Fibroblast of skin of left quadriceps (primary cell): ENCODE measurements at regions not wholly inside any gene's neighbourhood (a gene's known extent, or its start where the extent isn't known, plus 50 kb on each side); places are given as distances from the start of the nearest gene placed in this dataset.

Source experiments
- DNase-seq, 2 experiments: peaks; one replicate each; pipeline ENCODE4 v3.0.0-alpha.2; 2013; ENCODE audit warnings: low read depth in 2 of 2

GRCh38 chr16:86865851-86866662 is 287.7 kb downstream of the FOXL1 start:
- no peak for DNase-seq

GRCh38 chr16:86866986-86867722 is 288.8 kb downstream of the FOXL1 start:
- no peak for DNase-seq

DNA sequence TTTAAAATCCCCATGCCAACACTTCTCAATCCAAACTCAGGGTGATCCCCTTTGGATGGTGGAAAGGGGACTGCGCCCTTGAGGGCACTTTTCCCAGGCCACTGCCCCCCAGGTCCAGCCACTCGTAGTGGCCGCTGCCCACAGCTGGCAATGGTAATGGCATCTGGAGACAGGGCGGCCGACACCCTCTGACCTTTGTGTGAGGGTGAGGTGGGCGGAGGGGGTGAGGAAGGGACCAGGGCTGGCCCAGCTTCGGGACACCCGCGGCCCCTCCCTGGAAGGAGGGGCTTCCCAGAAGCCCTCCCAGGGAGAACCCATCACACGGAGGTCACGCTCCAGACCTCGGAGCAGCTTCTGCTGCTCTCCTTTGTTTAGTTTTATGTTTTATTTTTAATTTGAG is 289.7 kb downstream of the FOXL1 start:
- no peak for DNase-seq

GRCh38 chr16:86868786-86869185 is 290.4 kb downstream of the FOXL1 start:
- no peak for DNase-seq

GRCh38 chr16:86869288-86870022 is 291.1 kb downstream of the FOXL1 start:
- no peak for DNase-seq

GRCh38 chr16:86870380-86870779 is 292.0 kb downstream of the FOXL1 start:
- DNase-seq: no peak

- no peak for DNase-seq
Measured at GRCh38 chr16:86872131-86872530, 293.8 kb downstream of the FOXL1 start.

- DNase-seq: no peak
Measured at GRCh38 chr16:86872833-86873232, 294.5 kb downstream of the FOXL1 start.

DNA sequence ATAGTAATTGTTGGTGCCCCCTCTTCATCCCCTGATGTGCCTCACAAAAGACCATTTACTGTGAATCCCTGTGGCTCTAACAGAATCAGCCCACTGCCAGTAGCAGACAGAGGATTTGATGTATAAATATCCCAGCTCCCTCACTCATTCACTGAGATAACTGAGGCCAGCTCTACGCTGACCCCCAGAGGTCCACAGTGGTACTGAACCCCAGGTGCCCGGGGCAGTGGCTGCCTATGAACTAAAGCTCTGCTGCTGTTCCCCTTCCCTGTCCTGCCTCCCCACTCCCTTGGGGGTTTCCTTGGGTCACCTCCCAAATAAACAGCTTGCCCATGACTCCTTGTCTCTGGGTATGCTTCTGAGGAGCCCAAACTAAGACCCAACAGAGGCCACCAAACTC is 295.8 kb downstream of the FOXL1 start:
- DNase-seq: no peak

- DNase-seq: no peak
Measured at GRCh38 chr16:86876499-86876898, 298.1 kb downstream of the FOXL1 start.

DNA sequence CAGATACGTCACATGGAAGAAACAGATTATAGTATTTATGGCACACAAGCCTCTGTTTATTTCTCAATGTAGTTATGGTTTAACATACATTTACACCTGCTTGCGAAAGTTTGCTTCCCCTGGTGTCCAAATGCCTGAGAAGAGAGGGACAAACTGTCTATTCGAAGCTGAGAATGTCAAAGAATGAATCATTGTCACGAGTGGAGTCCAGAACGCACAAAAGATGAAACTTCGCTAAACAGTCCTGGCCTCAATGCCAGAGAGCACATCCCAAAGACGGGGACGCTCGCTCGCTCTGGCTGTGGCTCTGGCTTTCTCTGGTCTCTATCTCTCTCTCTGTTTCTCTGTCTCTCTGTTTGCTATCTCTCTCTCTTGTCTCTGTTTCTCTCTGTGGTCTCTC is 298.8 kb downstream of the FOXL1 start:
- no peak for DNase-seq

- DNase-seq: no peak
Measured at GRCh38 chr16:86877835-86878234, 299.5 kb downstream of the FOXL1 start.

DNA sequence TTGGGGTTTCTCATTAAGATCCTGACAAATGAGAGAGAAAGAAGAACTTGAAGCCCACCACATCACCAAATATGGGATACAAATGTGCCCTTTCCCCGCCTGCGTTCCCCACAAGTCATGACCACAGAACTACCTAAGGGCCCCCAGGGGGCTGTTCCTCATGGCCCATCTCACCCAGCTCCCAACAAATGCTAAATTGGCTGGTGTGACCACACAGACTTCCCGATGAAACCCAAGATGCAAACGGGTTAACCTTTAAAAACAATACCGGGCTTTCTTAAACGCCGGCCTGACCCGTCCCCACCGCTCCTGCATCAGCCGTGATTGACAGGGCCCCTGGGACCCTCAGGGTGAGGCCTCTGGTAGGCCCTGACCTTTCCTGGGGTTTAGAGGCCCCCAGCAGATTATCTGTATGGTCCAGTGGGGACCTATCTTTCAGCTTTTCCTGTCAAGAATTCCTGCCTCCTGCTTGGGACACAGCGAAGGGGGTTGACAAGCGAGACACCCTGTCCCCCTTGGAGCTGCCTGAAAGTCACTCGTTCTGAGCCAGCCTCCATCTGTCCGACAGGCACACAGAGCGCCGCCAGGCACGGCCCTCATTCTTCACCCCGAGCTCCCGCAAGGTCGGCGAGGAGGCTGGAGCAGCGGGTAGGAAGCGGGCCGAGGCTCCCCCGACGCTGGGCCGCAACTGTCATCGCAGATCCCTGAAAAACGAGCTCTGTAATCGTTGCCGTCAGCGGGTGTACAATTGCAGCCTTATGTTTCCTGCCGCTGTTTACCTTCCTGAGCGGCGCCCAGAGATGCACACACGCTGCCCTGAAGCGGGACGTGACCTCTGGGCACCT is 300.1 kb downstream of the FOXL1 start:
- DNase-seq: no peak

DNA sequence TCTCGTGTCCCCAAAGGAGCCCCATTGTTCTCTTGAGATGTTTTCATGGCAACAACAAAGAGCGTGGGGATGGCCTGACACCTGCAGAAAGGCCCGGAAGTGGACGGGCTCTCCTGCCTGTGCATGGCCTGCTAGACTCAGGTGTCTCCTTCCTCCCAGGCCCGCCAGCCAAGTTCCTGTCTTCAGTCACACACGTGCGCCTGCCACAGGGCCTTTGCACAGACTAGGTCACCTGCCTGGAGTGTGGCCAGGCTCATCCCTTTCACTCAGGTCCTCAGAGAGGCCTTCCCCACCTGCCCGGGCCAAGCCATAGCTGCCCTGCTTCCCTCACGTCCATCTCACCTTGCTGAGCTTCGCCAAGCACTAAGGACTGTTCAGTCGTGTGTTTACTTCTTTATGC is 300.9 kb downstream of the FOXL1 start:
- DNase-seq: no peak

DNA sequence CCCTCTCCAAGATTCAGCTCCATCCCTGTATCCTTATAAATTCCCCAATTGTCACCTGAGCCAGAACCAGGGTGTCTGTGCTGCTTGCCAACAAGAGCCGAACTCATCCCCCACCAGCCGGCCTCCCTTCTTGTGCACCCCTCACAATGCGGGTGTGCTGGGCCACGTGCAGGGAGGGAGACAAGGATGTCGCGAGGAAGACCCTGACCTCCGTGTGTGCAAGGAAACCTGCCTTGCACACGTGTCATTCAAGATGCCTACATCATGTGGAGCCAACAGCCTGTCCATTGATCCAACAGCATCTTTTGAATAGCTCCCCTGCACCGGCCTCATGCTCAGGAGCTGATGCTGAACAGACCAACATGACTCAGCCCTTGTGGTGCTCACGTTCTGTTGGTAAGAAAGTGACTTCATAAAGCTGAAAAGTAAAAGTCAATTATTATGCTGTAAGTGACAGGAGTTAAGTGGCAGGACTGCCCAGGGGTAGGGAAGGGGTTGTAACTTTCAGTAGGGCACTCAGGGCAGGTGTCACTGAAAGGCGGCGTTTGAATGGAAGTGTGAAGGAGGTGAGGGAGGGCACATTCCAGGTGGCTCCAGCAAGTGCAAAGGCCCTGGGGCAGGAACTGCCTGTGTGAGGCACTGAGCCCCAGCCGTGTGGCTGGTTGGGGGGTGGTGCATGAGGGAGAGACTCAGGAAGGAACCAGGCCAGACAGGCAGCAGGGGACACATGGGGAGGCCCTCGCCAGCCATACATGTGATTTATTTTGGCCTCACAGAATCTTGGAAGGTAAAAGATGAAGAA is 302.2 kb downstream of the FOXL1 start:
- no peak for DNase-seq

GRCh38 chr16:86881118-86881510 is 302.8 kb downstream of the FOXL1 start:
- no peak for DNase-seq

DNA sequence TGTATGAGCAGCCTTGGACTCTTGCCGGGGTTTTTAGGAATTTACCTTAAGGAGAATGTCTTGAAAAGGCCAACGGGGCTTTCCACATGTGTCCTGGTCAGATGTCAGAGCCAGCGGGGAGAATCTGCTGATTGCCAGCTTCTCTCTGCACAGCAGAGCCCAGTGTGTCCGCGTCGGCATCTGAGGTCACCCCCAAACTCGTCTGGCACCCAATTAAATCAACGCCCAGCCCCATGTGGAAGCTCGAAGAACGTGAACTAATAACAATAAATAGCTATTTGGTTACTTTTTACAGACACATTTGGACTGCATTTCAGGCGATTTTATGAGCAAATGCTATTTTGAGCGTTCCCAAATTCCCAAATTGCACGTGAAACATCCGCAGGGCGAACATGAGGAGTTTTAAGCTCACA is 303.5 kb downstream of the FOXL1 start:
- DNase-seq: no peak

GRCh38 chr16:86882586-86883280 is 304.4 kb downstream of the FOXL1 start:
- peak; percentile 64 to 69 for DNase-seq

DNA sequence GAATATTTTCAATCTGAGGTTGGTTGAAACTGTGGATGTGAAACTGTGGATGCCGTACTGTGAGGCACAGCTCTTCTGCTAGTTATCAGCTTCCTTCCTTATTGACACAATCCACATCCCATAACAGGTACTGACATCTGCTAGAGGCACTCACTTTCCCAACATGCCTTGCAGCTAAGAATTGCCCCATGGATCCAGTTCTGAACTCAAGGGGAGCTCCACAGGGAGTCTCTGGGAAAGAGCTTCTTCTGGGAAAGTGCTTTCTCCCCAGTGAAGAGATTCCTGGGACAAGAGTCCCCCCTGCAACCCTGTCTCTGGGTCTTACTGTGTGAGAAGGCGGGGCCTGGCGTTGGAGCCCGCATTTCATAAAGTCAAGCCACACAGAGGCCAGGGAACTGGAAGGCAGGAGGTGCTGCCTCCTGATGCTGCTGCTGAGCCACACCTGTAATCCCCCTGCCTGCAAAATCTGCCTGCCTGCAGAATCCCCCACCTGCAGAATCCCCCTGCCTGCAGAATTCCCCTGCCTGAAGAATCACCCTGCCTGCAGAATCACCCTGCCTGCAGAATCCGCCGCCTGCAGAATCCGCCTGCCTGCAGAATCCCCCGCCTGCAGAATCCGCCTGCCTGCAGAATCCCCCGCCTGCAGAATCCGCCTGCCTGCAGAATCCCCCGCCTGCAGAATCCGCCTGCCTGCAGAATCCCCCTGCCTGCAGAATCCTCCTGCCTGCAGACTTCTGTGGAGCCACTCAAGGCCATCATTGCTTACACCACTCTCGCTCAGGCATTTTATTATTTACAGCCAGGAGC is 305.4 kb downstream of the FOXL1 start:
- no peak for DNase-seq

DNA sequence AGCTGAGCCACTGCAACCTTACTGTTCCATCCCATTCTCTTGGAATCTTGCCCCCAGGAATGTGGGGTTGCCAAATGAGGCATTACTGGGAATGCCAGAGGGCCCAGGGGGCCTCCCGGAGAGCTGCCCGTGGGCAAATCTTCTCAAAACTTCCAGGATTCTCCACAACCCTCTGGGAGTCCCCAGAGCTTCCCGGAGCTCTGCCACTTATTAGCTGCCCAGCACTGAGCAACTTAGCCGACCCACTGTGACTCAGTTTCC is 306.0 kb downstream of the FOXL1 start:
- DNase-seq: peak; percentile 19 to 31
